ENCODE measurements at regions not wholly inside any gene's neighbourhood (a gene's known extent, or its start where the extent isn't known, plus 50 kb on each side); places are given as distances from the start of the nearest gene placed in this dataset.

- H3K23me2 ChIP-seq (ENCODE audit: insufficient read length, low read depth, low read length, poor library complexity, severe bottlenecking): no peaks in the 10 kb centered on the region
- H4K91ac ChIP-seq (ENCODE audit: insufficient read length, low read depth, low read length): no peak overlapping the region
- no peak overlapping the region for H3K27ac ChIP-seq (ENCODE audit: insufficient read length, low read depth, low read length)
- H3K79me2 ChIP-seq (ENCODE audit: insufficient read depth, low read length): no peaks in the 10 kb centered on the region
- no peak overlapping the region for H3K27ac Mint-ChIP-seq
- no peak overlapping the region for H3K4me2 ChIP-seq (ENCODE audit: insufficient read depth, insufficient read length, low read length)
- no peak overlapping the region for H2BK15ac ChIP-seq (ENCODE audit: low read depth, low read length)
- H3K9me3 Mint-ChIP-seq: peaks cover 22 to 35% of the 10 kb centered on the region in 2 experiments
- peaks cover 6% of the 10 kb centered on the region for H3K9me3 ChIP-seq (ENCODE audit: control insufficient read depth, low read depth, low read length)
- no peaks in the 10 kb centered on the region for H3K79me1 ChIP-seq (ENCODE audit: insufficient read depth, low read depth, low read length, poor library complexity, severe bottlenecking)
- H3K4ac ChIP-seq (ENCODE audit: low read depth, low read length): no peak overlapping the region
- H3K4me1 Mint-ChIP-seq: no peaks in the 10 kb centered on the region
- WGBS (ENCODE audit: extremely low coverage, insufficient read length, low lambda C conversion rate): no CpG with 5 or more reads among the region's 2 CpGs
- no peak overlapping the region for H3T11ph ChIP-seq (ENCODE audit: low read length)
- no peak overlapping the region for H4K5ac ChIP-seq (ENCODE audit: insufficient read length, low read depth, low read length)
- H2BK120ac ChIP-seq (ENCODE audit: low read depth, low read length, poor library complexity, severe bottlenecking): no peak overlapping the region
- H3K9ac ChIP-seq (ENCODE audit: extremely low read depth, insufficient read length, low read length): no peak overlapping the region
- H3K18ac ChIP-seq (ENCODE audit: insufficient read length, low read depth, low read length): no peak overlapping the region
- H2AK5ac ChIP-seq (ENCODE audit: insufficient read length, low read length): no peak overlapping the region
- H4K20me1 ChIP-seq (ENCODE audit: control insufficient read depth, insufficient read depth, insufficient read length): no peaks in the 10 kb centered on the region
- H4K8ac ChIP-seq (replicated peaks; ENCODE audit: insufficient read length, low read depth, low read length): no peak overlapping the region
- no peak overlapping the region for H3K56ac ChIP-seq (ENCODE audit: insufficient read length, low read depth, low read length)
- no peak overlapping the region for H2AFZ ChIP-seq (ENCODE audit: low read length)
- H3K4me1 ChIP-seq (ENCODE audit: insufficient read depth, low read length): no peaks in the 10 kb centered on the region
- no peak overlapping the region for H3K4me3 Mint-ChIP-seq
- H3K14ac ChIP-seq (ENCODE audit: insufficient read depth, low read length): no peak overlapping the region
- no peak for DNase-seq
- H2BK5ac ChIP-seq (ENCODE audit: insufficient read length, low read length): no peak overlapping the region
- TF ChIP-seq, protein P1, sequence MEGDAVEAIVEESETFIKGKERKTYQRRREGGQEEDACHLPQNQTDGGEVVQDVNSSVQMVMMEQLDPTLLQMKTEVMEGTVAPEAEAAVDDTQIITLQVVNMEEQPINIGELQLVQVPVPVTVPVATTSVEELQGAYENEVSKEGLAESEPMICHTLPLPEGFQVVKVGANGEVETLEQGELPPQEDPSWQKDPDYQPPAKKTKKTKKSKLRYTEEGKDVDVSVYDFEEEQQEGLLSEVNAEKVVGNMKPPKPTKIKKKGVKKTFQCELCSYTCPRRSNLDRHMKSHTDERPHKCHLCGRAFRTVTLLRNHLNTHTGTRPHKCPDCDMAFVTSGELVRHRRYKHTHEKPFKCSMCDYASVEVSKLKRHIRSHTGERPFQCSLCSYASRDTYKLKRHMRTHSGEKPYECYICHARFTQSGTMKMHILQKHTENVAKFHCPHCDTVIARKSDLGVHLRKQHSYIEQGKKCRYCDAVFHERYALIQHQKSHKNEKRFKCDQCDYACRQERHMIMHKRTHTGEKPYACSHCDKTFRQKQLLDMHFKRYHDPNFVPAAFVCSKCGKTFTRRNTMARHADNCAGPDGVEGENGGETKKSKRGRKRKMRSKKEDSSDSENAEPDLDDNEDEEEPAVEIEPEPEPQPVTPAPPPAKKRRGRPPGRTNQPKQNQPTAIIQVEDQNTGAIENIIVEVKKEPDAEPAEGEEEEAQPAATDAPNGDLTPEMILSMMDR (conservative IDR thresholded peaks at IDR 0.05): no peak
- no peak overlapping the region for H2BK20ac ChIP-seq (ENCODE audit: low read depth, low read length, poor library complexity, severe bottlenecking)
- H3K27me3 Mint-ChIP-seq (ENCODE audit: low read depth): no peaks in the 10 kb centered on the region
- H2BK12ac ChIP-seq (ENCODE audit: insufficient read length, low read depth, low read length): no peak overlapping the region
- no peak overlapping the region for H3K23ac ChIP-seq (ENCODE audit: insufficient read length, low read depth, low read length)
- no peaks in the 10 kb centered on the region for H3K27me3 ChIP-seq (ENCODE audit: insufficient read depth, low read length)
- H3K36me3 Mint-ChIP-seq (ENCODE audit: insufficient read depth in 1 of 3, low read depth in 3 of 3): peaks cover 21 to 27% (median 21%) of the 10 kb centered on the region in 3 experiments
These were observed 226.7 kb upstream of the FSIP2 start for GRCh38 chr2:185511925-185512324.

Measured in H9 (cell line).